ENCODE measurements at regions not wholly inside any gene's neighbourhood (a gene's known extent, or its start where the extent isn't known, plus 50 kb on each side); places are given as distances from the start of the nearest gene placed in this dataset.

DNA sequence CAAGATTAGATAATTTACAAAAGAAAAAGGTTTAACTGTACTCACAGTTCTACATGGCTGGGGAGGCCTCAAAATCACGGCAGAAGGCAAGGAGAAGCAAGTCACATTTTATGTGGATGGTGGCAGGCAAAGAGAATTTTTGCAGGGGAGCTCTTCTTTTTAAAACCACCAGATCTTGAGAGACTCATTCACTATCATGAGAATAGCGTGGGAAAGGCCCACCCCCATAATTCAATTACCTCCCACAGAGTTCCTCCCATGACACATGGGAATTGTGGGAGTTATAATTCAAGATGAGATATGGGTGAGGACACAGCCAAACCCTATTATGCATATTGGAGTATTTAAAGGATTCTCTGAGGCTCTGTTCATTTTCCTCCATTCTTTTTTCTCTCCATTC is 138.7 kb upstream of the CADM2 start (continued):
- TF ChIP-seq KDM4A (IDR thresholded peaks at IDR 0.05; ENCODE audit: low read depth, low read length, severe bottlenecking) (no peak), RBBP5 (IDR thresholded peaks at IDR 0.05; ENCODE audit: borderline replicate concordance, low read depth, low read length) (no peak)
